Fibroblast of skin of right quadriceps (primary cell): ENCODE measurements at regions not wholly inside any gene's neighbourhood (a gene's known extent, or its start where the extent isn't known, plus 50 kb on each side); places are given as distances from the start of the nearest gene placed in this dataset.

Source experiments
- DNase-seq: peaks from one replicate; pipeline ENCODE4 v3.0.0-alpha.2; 2013

GRCh38 chr1:119308806-119309205 lies 59.8 kb upstream of the HAO2 start:
- DNase-seq: no peak

- DNase-seq: no peak
Measured at GRCh38 chr1:119310301-119310700, 58.3 kb upstream of the HAO2 start.

GRCh38 chr1:119312500-119312899 lies 56.1 kb upstream of the HAO2 start:
- no peak for DNase-seq

GRCh38 chr1:119314001-119314796 lies 54.4 kb upstream of the HAO2 start:
- no peak for DNase-seq

GRCh38 chr1:119316870-119317416 lies 51.6 kb upstream of the HAO2 start:
- DNase-seq: no peak

GRCh38 chr1:119318466-119319309 lies 49.9 kb upstream of the HAO2 start:
- DNase-seq: no peak
